ENCODE measurements at regions not wholly inside any gene's neighbourhood (a gene's known extent, or its start where the extent isn't known, plus 50 kb on each side); places are given as distances from the start of the nearest gene placed in this dataset.
"Not testable (repeated sequence)": the region's sequence is repeated elsewhere in the genome, so short reads cannot be mapped to it uniquely, and the experiment has no call there.

- not testable (repeated sequence) for TF ChIP-seq GATA1 (IDR thresholded peaks at IDR 0.05; ENCODE audit: low read depth, low read length); POLR2A (IDR thresholded peaks at IDR 0.05; ENCODE audit: low read length)
Measured at GRCh38 chr1:223948041-223948440, 102.3 kb upstream of the TP53BP2 start.
